ENCODE measurements at regions not wholly inside any gene's neighbourhood (a gene's known extent, or its start where the extent isn't known, plus 50 kb on each side); places are given as distances from the start of the nearest gene placed in this dataset.

DNA sequence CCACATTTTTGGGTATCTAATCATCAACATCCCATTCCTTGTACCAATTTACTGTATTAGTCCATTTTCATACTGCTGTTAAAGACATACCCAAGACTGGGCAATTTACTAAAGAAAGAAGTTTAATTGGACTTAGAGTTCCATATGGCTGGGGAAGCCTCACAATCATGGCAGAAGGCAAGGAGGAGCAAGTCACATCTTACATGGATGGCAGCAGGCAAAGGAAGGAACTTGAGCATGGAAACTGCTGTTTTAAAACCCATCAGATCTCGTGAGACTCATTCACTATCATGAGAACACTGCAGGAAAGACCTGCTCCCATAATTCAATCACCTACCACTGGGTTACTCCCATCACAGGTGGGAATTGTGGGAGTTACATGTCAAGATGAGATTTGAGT is 95.4 kb upstream of the SLCO6A1 start:
- TF ChIP-seq, protein P1, sequence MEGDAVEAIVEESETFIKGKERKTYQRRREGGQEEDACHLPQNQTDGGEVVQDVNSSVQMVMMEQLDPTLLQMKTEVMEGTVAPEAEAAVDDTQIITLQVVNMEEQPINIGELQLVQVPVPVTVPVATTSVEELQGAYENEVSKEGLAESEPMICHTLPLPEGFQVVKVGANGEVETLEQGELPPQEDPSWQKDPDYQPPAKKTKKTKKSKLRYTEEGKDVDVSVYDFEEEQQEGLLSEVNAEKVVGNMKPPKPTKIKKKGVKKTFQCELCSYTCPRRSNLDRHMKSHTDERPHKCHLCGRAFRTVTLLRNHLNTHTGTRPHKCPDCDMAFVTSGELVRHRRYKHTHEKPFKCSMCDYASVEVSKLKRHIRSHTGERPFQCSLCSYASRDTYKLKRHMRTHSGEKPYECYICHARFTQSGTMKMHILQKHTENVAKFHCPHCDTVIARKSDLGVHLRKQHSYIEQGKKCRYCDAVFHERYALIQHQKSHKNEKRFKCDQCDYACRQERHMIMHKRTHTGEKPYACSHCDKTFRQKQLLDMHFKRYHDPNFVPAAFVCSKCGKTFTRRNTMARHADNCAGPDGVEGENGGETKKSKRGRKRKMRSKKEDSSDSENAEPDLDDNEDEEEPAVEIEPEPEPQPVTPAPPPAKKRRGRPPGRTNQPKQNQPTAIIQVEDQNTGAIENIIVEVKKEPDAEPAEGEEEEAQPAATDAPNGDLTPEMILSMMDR (IDR thresholded peaks at IDR 0.05; ENCODE audit: borderline replicate concordance, control extremely low read depth, extremely low read depth, insufficient read depth, missing control alignments), result no peak
- no peak for DNase-seq (ENCODE audit: low spot score)
- in situ Hi-C loops (cut with MboI; ENCODE audit: low sequenced_read_pairs, unreplicated experiment), result loop anchor here (25.0 kb wide), 3 partner anchors 443 to 893 kb away; no protein-coding TSS in a partner anchor

DNA sequence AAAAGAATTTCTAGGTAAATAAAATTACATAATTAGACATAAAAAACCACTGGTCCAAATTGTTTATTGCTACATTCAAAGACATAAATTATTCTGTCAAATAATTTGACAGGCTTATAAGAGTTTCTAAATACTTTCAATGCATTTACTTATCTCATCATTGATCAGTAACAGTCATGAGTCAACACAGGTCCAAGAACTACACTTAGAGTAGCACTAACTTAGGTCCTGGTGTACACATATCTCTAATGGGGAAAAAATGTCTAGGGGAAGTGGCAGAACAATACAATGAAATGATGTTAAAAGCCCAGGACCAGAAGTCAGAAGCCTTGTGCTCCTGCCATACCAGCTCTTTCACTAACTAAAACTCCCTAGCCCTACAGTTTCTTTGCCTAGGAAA is 96.5 kb upstream of the SLCO6A1 start:
- in situ Hi-C loops (cut with MboI; ENCODE audit: low sequenced_read_pairs, unreplicated experiment), result loop anchor here (25.0 kb wide), 3 partner anchors 442 to 892 kb away; no protein-coding TSS in a partner anchor
- DNase-seq (ENCODE audit: low spot score), result no peak
- TF ChIP-seq, protein P1 (IDR thresholded peaks at IDR 0.05; ENCODE audit: borderline replicate concordance, control extremely low read depth, extremely low read depth, insufficient read depth, missing control alignments), result no peak

DNA sequence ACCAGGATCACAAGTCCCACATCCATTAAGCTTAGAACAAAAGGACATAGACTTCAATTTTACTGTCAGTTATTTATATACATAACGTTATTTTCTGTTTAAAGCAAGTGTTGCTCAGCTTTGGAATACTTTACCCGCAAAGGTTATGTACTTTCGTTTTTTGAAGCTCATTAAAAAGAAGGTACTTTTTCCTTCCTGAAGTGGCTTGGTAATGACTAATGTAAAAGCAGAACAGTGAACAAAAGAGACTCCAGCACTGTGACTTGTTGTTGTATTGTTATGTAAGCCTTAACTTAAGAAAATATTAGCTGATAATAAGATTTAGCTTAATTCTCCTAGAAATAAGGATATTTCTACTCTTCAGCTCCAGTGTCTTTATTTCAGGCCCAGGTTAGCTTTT is 97.3 kb upstream of the SLCO6A1 start:
- peak; percentile 10 for DNase-seq (ENCODE audit: low spot score)
- TF ChIP-seq, protein P1 (IDR thresholded peaks at IDR 0.05; ENCODE audit: borderline replicate concordance, control extremely low read depth, extremely low read depth, insufficient read depth, missing control alignments), result no peak
- in situ Hi-C loops (cut with MboI; ENCODE audit: low sequenced_read_pairs, unreplicated experiment), result loop anchor here (25.0 kb wide), 3 partner anchors 441 to 891 kb away; no protein-coding TSS in a partner anchor

DNA sequence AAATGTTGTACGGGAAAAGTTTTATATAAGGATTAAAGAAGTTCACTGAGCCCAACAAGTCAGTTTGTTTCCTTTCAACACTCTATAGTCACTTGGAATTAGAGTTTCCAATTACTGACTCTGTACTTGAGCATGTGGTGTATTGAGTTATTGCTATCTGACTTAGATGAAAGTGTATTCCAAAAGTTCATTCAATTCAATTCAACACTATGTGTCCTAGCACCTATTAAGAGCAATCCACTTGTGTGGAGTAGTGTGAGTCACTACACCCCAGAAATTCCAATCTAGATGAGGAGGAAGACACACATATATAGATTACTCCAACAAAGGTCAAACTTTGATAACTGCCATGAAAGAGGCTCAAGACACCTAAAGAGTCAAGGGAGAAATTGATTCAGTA is 98.2 kb upstream of the SLCO6A1 start:
- DNase-seq (ENCODE audit: low spot score), result no peak
- TF ChIP-seq, protein P1 (IDR thresholded peaks at IDR 0.05; ENCODE audit: borderline replicate concordance, control extremely low read depth, extremely low read depth, insufficient read depth, missing control alignments), result no peak
- in situ Hi-C loops (cut with MboI; ENCODE audit: low sequenced_read_pairs, unreplicated experiment), result loop anchor here (25.0 kb wide), 3 partner anchors 440 to 890 kb away; no protein-coding TSS in a partner anchor

DNA sequence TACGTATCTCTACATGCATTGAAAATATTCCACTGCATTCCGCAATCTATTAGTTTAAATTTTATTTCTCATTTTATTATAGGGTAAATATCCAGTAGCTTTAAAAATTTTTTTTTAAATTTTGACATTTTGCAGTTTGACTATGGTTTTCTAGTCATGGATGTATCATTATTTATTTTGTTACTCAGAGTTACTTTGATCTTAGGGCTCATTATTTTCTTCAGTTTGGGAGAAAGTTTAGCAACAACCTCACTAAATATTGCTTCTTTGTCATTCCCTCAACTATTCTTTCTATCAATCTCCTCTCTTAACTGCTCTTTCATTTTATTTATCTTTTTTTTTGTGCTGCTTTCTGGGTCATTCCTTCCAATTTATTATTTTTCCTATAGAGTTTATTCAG is 100.5 kb upstream of the SLCO6A1 start:
- no peak for DNase-seq (ENCODE audit: low spot score)
- in situ Hi-C loops (cut with MboI; ENCODE audit: low sequenced_read_pairs, unreplicated experiment), result loop anchor here (25.0 kb wide), 3 partner anchors 438 to 888 kb away; no protein-coding TSS in a partner anchor
- TF ChIP-seq, protein P1 (IDR thresholded peaks at IDR 0.05; ENCODE audit: borderline replicate concordance, control extremely low read depth, extremely low read depth, insufficient read depth, missing control alignments), result no peak

DNA sequence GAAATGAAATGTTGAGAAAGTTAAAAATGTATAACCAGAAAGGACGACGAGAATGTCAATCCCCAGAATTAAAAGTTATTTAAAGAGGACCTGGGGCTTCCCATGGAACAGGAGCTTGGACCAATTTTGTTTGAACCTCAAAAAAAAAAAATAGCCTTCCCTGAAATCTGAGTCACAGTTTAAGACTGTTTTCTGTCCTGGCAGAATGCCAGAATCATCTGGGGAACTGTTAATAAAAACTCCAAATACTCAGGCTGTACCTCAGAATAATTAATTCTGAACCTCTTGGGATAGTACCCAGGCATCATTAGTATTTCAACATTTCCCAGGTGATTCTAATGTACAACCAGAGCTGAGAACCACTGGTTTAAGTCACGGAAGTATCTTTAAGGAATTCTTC is 102.2 kb upstream of the SLCO6A1 start:
- TF ChIP-seq, protein P1 (IDR thresholded peaks at IDR 0.05; ENCODE audit: borderline replicate concordance, control extremely low read depth, extremely low read depth, insufficient read depth, missing control alignments), result no peak
- in situ Hi-C loops (cut with MboI; ENCODE audit: low sequenced_read_pairs, unreplicated experiment), result no loop called here
- no peak for DNase-seq (ENCODE audit: low spot score)
